ENCODE measurements at regions not wholly inside any gene's neighbourhood (a gene's known extent, or its start where the extent isn't known, plus 50 kb on each side); places are given as distances from the start of the nearest gene placed in this dataset.

DNA sequence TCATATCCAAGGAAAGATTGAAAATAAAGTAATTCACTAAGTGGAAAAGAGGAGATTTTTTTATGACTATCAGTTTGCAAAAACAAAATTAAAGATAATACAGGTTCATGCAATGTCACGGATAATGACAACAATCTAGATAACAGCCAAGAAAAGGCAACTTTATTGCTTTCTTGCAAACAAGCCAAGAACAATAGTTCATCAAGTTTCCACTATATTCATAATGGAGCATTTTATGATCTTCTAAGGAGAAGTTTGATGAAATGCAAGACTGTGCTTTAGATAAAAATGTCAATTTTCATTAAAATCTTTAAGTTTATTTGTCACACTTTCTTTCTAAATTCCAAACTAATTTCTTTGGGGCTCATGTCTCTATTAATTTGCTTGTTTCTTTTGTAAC, 53.9 kb upstream of the NRP1 start:
- Histone ChIP-seq H3K4me3 (no peak overlapping the region), H3K27me3 (no peaks in the 10 kb centered on the region), H3K9me3 (no peaks in the 10 kb centered on the region), H3K4me1 (peaks cover 0 to 2% of the 10 kb centered on the region in 2 donors), H3K36me3 (no peaks in the 10 kb centered on the region), H3K27ac (no peak overlapping the region)
- intact Hi-C loops (cut with DNase I) = loop anchor here (10.0 kb wide), 1 partner anchor 156 kb away; no protein-coding TSS in a partner anchor
- no peak for DNase-seq (ENCODE audit: low spot score in 2 of 2)
- TF ChIP-seq, protein P1, sequence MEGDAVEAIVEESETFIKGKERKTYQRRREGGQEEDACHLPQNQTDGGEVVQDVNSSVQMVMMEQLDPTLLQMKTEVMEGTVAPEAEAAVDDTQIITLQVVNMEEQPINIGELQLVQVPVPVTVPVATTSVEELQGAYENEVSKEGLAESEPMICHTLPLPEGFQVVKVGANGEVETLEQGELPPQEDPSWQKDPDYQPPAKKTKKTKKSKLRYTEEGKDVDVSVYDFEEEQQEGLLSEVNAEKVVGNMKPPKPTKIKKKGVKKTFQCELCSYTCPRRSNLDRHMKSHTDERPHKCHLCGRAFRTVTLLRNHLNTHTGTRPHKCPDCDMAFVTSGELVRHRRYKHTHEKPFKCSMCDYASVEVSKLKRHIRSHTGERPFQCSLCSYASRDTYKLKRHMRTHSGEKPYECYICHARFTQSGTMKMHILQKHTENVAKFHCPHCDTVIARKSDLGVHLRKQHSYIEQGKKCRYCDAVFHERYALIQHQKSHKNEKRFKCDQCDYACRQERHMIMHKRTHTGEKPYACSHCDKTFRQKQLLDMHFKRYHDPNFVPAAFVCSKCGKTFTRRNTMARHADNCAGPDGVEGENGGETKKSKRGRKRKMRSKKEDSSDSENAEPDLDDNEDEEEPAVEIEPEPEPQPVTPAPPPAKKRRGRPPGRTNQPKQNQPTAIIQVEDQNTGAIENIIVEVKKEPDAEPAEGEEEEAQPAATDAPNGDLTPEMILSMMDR (IDR thresholded peaks at IDR 0.05) = no peak

- H3K9me3 ChIP-seq = no peaks in the 10 kb centered on the region
- H3K27ac ChIP-seq = no peak overlapping the region
- H3K36me3 ChIP-seq = no peaks in the 10 kb centered on the region
- no peak for DNase-seq (ENCODE audit: low spot score in 2 of 2)
- H3K4me1 ChIP-seq = peaks cover 0 to 3% of the 10 kb centered on the region in 2 donors
- H3K27me3 ChIP-seq = no peaks in the 10 kb centered on the region
- no peak overlapping the region for H3K4me3 ChIP-seq
- TF ChIP-seq, protein P1 (IDR thresholded peaks at IDR 0.05) = no peak
- intact Hi-C loops (cut with DNase I) = loop anchor here (10.0 kb wide), 1 partner anchor 157 kb away; no protein-coding TSS in a partner anchor
These were observed 53.3 kb upstream of the NRP1 start for GRCh38 chr10:33387720-33388119.

DNA sequence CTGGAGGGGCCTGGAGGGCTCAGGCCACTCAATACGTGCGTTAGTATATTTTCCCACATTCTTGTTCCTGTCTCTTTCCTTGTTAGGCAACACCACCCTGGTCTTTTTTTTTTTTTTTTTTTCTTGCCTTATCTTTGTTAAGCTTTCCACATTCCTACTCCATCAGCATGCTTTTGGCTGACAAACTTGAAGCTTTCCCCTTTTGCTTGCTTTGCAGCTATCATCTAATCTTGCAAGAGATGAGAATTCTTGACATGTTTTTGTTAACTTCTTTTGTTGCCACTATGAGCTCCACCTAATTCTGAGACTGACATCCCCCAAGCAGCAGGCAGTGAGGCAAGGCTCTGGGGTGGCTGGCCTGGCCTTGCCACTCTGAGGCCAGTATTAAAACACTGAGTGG, 52.5 kb upstream of the NRP1 start:
- TF ChIP-seq, protein P1 (IDR thresholded peaks at IDR 0.05) = no peak
- H3K27me3 ChIP-seq = no peaks in the 10 kb centered on the region
- intact Hi-C loops (cut with DNase I) = loop anchor here (10.0 kb wide), 1 partner anchor 158 kb away; no protein-coding TSS in a partner anchor
- H3K4me3 ChIP-seq = no peak overlapping the region
- H3K36me3 ChIP-seq = no peaks in the 10 kb centered on the region
- H3K9me3 ChIP-seq = no peaks in the 10 kb centered on the region
- peaks cover 0 to 3% of the 10 kb centered on the region in 2 donors for H3K4me1 ChIP-seq
- no peak for DNase-seq (ENCODE audit: low spot score in 2 of 2)
- no peak overlapping the region for H3K27ac ChIP-seq

DNA sequence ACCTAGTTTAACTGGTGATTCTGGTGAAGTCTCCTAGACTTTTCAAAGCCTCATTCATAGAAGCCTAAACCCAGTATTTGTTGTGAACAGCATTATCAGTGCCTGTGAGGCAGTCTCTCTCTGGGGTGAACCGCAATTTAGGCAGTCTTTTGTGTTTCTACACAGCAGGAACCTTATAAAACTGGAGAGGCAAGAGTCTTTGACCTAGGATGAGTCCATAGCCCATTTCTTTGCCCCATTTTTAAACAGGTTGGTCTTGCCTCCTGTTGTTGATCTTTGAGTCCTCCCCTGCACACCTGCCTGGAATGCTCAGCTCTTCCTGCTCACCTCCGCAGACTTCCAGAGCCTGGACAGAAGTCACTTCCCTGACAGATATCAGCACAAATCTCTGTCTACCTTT, 51.2 kb upstream of the NRP1 start:
- no peak overlapping the region for H3K27ac ChIP-seq
- peaks cover 0 to 3% of the 10 kb centered on the region in 2 donors for H3K4me1 ChIP-seq
- DNase-seq (ENCODE audit: low spot score in 2 of 2) = no peak
- H3K36me3 ChIP-seq = no peaks in the 10 kb centered on the region
- H3K27me3 ChIP-seq = no peaks in the 10 kb centered on the region
- TF ChIP-seq, protein P1 (IDR thresholded peaks at IDR 0.05) = no peak
- H3K4me3 ChIP-seq = no peak overlapping the region
- intact Hi-C loops (cut with DNase I) = loop anchor here (10.0 kb wide), 1 partner anchor 159 kb away; no protein-coding TSS in a partner anchor
- no peaks in the 10 kb centered on the region for H3K9me3 ChIP-seq

- Histone ChIP-seq H3K9me3 (no peaks in the 10 kb centered on the region), H3K27me3 (no peaks in the 10 kb centered on the region), H3K36me3 (no peaks in the 10 kb centered on the region), H3K4me3 (no peak overlapping the region), H3K4me1 (peaks cover 0 to 3% of the 10 kb centered on the region in 2 donors), H3K27ac (no peak overlapping the region)
- TF ChIP-seq, protein P1 (IDR thresholded peaks at IDR 0.05) = no peak
- intact Hi-C loops (cut with DNase I) = loop anchor here (10.0 kb wide), 1 partner anchor 160 kb away; no protein-coding TSS in a partner anchor
- no peak for DNase-seq (ENCODE audit: low spot score in 2 of 2)
These were observed 50.5 kb upstream of the NRP1 start for GRCh38 chr10:33385015-33385414.

Data from ascending aorta (tissue), 2 donors.